ENCODE measurements at regions not wholly inside any gene's neighbourhood (a gene's known extent, or its start where the extent isn't known, plus 50 kb on each side); places are given as distances from the start of the nearest gene placed in this dataset.

DNA sequence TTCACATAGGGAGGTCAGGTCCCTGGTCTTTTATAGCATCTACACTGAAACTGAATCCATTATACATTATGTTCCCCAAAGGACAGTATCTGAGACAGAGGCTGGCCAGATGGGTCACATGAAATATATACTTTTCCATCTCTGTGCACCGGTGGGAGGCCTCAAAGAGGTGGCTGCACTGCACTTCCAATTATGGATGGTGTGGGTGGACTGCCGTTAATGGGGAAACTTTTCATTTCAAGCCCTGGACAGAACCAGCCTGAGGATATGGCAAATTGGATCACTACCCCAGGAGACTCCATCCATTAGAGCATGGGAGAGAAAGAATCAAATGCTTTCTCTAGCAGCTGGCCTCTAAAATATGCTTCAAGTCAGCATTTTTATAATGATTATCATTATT is 280.5 kb upstream of the OPRM1 start:
- DNase-seq, result no peak
- no peaks in the 10 kb centered on the region for H3K9me3 Mint-ChIP-seq

DNA sequence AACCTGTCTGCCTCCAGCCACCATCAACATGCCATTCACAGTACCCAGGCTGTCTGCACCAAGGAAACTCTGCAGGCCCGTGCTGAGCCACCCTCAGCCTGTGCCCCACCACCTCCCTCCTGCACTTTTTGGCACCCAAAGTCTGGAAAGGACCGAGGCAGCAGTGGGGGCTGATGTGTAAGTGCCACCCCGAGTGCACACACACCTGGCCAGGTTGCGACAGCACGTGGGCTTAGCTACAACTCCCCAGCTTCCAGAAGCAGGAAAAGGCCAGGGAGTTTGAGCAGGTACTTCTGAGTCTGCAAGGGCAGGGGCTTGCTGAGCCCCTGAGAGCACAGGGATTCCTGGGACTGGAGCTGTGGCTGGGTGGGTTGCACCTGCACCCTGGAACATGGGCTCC is 303.3 kb upstream of the OPRM1 start:
- no peak for DNase-seq
- Mint-ChIP-seq H3K27ac (no peak overlapping the region), H3K9me3 (no peaks in the 10 kb centered on the region), H3K27me3 (ENCODE audit: low read depth) (no peaks in the 10 kb centered on the region), H3K36me3 (ENCODE audit: low read depth) (no peaks in the 10 kb centered on the region), H3K4me1 (ENCODE audit: low read depth) (no peaks in the 10 kb centered on the region), H3K4me3 (no peak overlapping the region)
- intact Hi-C loops (cut with micrococcal nuclease), result no loop called here
- CTCF ChIA-PET, result no interaction called here

More for the DNA sequence above, 280.5 kb upstream of the OPRM1 start:
- no peak overlapping the region for H3K4me3 Mint-ChIP-seq
- no peaks in the 10 kb centered on the region for H3K36me3 Mint-ChIP-seq (ENCODE audit: low read depth)
- intact Hi-C loops (cut with micrococcal nuclease), result no loop called here
- no peaks in the 10 kb centered on the region for H3K4me1 Mint-ChIP-seq (ENCODE audit: low read depth)
- H3K27me3 Mint-ChIP-seq (ENCODE audit: low read depth), result peaks cover 4% of the 10 kb centered on the region
- H3K27ac Mint-ChIP-seq, result no peak overlapping the region
- CTCF ChIA-PET, result no interaction called here

- DNase-seq, result no peak
- Mint-ChIP-seq H3K27ac (no peak overlapping the region), H3K36me3 (ENCODE audit: low read depth) (no peaks in the 10 kb centered on the region), H3K4me3 (no peak overlapping the region), H3K4me1 (ENCODE audit: low read depth) (no peaks in the 10 kb centered on the region), H3K9me3 (no peaks in the 10 kb centered on the region), H3K27me3 (ENCODE audit: low read depth) (no peaks in the 10 kb centered on the region)
- CTCF ChIA-PET, result no interaction called here
- intact Hi-C loops (cut with micrococcal nuclease), result no loop called here
Observed at GRCh38 chr6:153729189-153729588, 309.9 kb upstream of the OPRM1 start.

GRCh38 chr6:153727885-153728284 is 311.2 kb upstream of the OPRM1 start:
- CTCF ChIA-PET, result interaction anchor here (0.6 kb wide), 1 partner anchor 18 kb away, joined by 5 read pairs; no protein-coding TSS in a partner anchor
- no peak overlapping the region for H3K4me3 Mint-ChIP-seq
- H3K4me1 Mint-ChIP-seq (ENCODE audit: low read depth), result no peaks in the 10 kb centered on the region
- H3K9me3 Mint-ChIP-seq, result no peaks in the 10 kb centered on the region
- intact Hi-C loops (cut with micrococcal nuclease), result no loop called here
- no peak for DNase-seq
- H3K27me3 Mint-ChIP-seq (ENCODE audit: low read depth), result no peaks in the 10 kb centered on the region
- no peak overlapping the region for H3K27ac Mint-ChIP-seq
- no peaks in the 10 kb centered on the region for H3K36me3 Mint-ChIP-seq (ENCODE audit: low read depth)

DNA sequence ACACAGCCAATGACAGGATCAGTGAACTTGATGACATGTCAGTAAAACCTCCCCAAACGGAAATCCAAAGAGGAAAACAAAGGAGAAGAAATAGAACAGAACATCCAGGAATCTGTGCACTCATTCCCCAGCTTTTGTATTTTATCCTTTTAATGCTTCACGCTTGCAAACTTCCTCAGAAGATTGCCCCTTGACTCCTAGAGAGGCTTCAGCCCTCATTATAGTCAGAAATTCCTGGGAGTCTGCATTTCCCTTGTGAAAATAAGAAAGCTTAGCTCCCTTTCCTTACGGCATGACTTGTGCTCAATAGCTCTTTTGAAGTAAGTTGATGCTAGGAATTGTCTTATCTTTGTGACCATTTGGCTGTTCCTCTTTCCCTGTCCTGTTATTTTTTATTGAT is 313.6 kb upstream of the OPRM1 start:
- no peak overlapping the region for H3K4me3 Mint-ChIP-seq

GRCh38 chr6:153720732-153721131 is 318.3 kb upstream of the OPRM1 start:
- intact Hi-C loops (cut with micrococcal nuclease), result no loop called here
- H3K36me3 Mint-ChIP-seq (ENCODE audit: low read depth), result no peaks in the 10 kb centered on the region
- no peaks in the 10 kb centered on the region for H3K4me1 Mint-ChIP-seq (ENCODE audit: low read depth)
- DNase-seq, result no peak
- CTCF ChIA-PET, result no interaction called here
- H3K4me3 Mint-ChIP-seq, result no peak overlapping the region
- H3K27me3 Mint-ChIP-seq (ENCODE audit: low read depth), result peaks cover 4% of the 10 kb centered on the region
- H3K27ac Mint-ChIP-seq, result no peak overlapping the region
- H3K9me3 Mint-ChIP-seq, result no peaks in the 10 kb centered on the region

More for the DNA sequence above, 313.6 kb upstream of the OPRM1 start:
- peaks cover 4% of the 10 kb centered on the region for H3K27me3 Mint-ChIP-seq (ENCODE audit: low read depth)
- CTCF ChIA-PET, result no interaction called here
- no peaks in the 10 kb centered on the region for H3K9me3 Mint-ChIP-seq
- no peak for DNase-seq
- no peak overlapping the region for H3K27ac Mint-ChIP-seq
- intact Hi-C loops (cut with micrococcal nuclease), result no loop called here
- no peaks in the 10 kb centered on the region for H3K4me1 Mint-ChIP-seq (ENCODE audit: low read depth)
- H3K36me3 Mint-ChIP-seq (ENCODE audit: low read depth), result no peaks in the 10 kb centered on the region

GRCh38 chr6:153705429-153705828 is 333.6 kb upstream of the OPRM1 start:
- Mint-ChIP-seq H3K9me3 (peaks cover 6% of the 10 kb centered on the region), H3K36me3 (ENCODE audit: low read depth) (no peaks in the 10 kb centered on the region), H3K27ac (no peak overlapping the region), H3K4me1 (ENCODE audit: low read depth) (no peaks in the 10 kb centered on the region), H3K4me3 (no peak overlapping the region), H3K27me3 (ENCODE audit: low read depth) (no peaks in the 10 kb centered on the region)
- CTCF ChIA-PET, result no interaction called here
- no peak for DNase-seq
- intact Hi-C loops (cut with micrococcal nuclease), result no loop called here

GRCh38 chr6:153702671-153703070 is 336.4 kb upstream of the OPRM1 start:
- no peak for DNase-seq
- Mint-ChIP-seq H3K4me1 (ENCODE audit: low read depth) (no peaks in the 10 kb centered on the region), H3K4me3 (no peak overlapping the region), H3K27me3 (ENCODE audit: low read depth) (no peaks in the 10 kb centered on the region), H3K36me3 (ENCODE audit: low read depth) (no peaks in the 10 kb centered on the region), H3K9me3 (peaks cover 6% of the 10 kb centered on the region), H3K27ac (no peak overlapping the region)
- intact Hi-C loops (cut with micrococcal nuclease), result no loop called here
- CTCF ChIA-PET, result no interaction called here

GRCh38 chr6:153698637-153699036 is 340.4 kb upstream of the OPRM1 start:
- Mint-ChIP-seq H3K4me3 (no peak overlapping the region), H3K4me1 (ENCODE audit: low read depth) (no peaks in the 10 kb centered on the region), H3K27me3 (ENCODE audit: low read depth) (no peaks in the 10 kb centered on the region), H3K36me3 (ENCODE audit: low read depth) (no peaks in the 10 kb centered on the region), H3K9me3 (no peaks in the 10 kb centered on the region), H3K27ac (no peak overlapping the region)
- intact Hi-C loops (cut with micrococcal nuclease), result no loop called here
- CTCF ChIA-PET, result no interaction called here
- DNase-seq, result no peak

- Mint-ChIP-seq H3K9me3 (no peaks in the 10 kb centered on the region), H3K4me3 (no peak overlapping the region), H3K27ac (no peak overlapping the region), H3K27me3 (ENCODE audit: low read depth) (no peaks in the 10 kb centered on the region), H3K36me3 (ENCODE audit: low read depth) (no peaks in the 10 kb centered on the region), H3K4me1 (ENCODE audit: low read depth) (no peaks in the 10 kb centered on the region)
- intact Hi-C loops (cut with micrococcal nuclease), result no loop called here
- no peak for DNase-seq
- CTCF ChIA-PET, result no interaction called here
Observed at GRCh38 chr6:153698001-153698400, 341.0 kb upstream of the OPRM1 start.

DNA sequence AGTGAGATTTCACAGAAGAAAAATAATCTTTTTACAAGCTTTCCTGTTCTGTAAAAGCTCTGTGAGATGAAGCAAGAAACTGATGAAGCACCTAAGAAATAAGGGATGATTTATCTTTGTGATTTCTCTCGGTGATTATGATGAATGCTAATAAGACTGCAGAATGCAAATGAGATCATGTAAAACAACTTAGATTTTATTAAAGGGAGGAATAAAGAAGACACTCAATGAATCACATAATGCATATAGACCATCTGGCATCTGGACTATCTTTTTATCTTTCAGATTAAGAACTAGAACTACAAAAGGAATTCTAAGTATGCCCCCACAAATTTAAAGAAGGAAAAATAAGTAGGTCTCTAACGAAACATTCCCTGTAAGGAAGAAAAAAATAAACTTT is 361.5 kb upstream of the OPRM1 start:
- Mint-ChIP-seq H3K9me3 (peaks cover 2% of the 10 kb centered on the region), H3K4me3 (no peak overlapping the region), H3K27ac (no peak overlapping the region), H3K36me3 (ENCODE audit: low read depth) (no peaks in the 10 kb centered on the region), H3K27me3 (ENCODE audit: low read depth) (peaks cover 2% of the 10 kb centered on the region), H3K4me1 (ENCODE audit: low read depth) (no peaks in the 10 kb centered on the region)
- CTCF ChIA-PET, result no interaction called here
- intact Hi-C loops (cut with micrococcal nuclease), result no loop called here
- DNase-seq, result no peak

DNA sequence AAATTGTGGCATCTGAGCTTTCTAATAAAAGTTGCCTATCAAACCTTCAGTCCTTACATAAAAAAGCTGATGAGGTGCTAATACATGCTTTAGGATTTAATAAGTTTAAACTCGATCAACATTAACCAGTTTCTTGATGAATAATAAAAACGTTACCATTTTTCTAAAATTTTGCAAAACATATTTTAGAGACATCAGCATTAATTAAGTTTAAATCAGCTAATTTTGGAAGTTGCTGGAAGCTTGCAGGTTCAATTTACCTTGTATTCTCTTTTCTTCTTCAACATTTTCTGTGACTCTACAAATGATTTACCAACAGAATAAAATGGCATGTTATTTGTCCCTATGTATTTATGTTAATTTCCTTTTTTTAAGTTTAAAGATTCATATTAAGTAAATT is 365.3 kb upstream of the OPRM1 start:
- intact Hi-C loops (cut with micrococcal nuclease), result no loop called here
- Mint-ChIP-seq H3K4me3 (no peak overlapping the region), H3K27me3 (ENCODE audit: low read depth) (no peaks in the 10 kb centered on the region), H3K27ac (no peak overlapping the region), H3K4me1 (ENCODE audit: low read depth) (no peaks in the 10 kb centered on the region), H3K9me3 (no peaks in the 10 kb centered on the region), H3K36me3 (ENCODE audit: low read depth) (no peaks in the 10 kb centered on the region)
- CTCF ChIA-PET, result no interaction called here
- DNase-seq, result no peak

DNA sequence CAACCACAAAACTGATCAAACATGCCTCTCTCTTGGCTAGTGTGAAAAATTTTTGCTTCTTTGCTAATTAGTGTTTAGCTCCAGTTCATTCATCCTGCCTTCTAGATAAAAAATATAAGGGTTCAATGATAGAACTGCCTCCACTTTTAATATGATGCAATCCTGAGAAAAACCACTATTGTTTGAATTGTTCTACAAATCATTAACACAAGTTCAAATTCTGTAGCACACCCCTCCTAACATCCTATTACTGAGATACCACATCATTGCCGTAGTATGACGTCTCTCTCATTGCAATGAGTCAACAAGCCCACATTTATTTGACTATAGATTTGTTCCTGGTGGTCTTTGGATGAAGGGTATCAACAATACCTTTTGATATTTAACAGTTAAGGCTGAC is 365.8 kb upstream of the OPRM1 start:
- intact Hi-C loops (cut with micrococcal nuclease), result no loop called here
- no peak for DNase-seq
- no peaks in the 10 kb centered on the region for H3K4me1 Mint-ChIP-seq (ENCODE audit: low read depth)
- H3K27ac Mint-ChIP-seq, result no peak overlapping the region
- no peak overlapping the region for H3K4me3 Mint-ChIP-seq
- H3K36me3 Mint-ChIP-seq (ENCODE audit: low read depth), result no peaks in the 10 kb centered on the region
- H3K9me3 Mint-ChIP-seq, result no peaks in the 10 kb centered on the region
- CTCF ChIA-PET, result no interaction called here
- no peaks in the 10 kb centered on the region for H3K27me3 Mint-ChIP-seq (ENCODE audit: low read depth)

GRCh38 chr6:153670403-153671026 is 368.5 kb upstream of the OPRM1 start:
- Mint-ChIP-seq H3K4me1 (ENCODE audit: low read depth) (no peaks in the 10 kb centered on the region), H3K27ac (no peak overlapping the region), H3K27me3 (ENCODE audit: low read depth) (no peaks in the 10 kb centered on the region), H3K36me3 (ENCODE audit: low read depth) (no peaks in the 10 kb centered on the region), H3K4me3 (no peak overlapping the region), H3K9me3 (no peaks in the 10 kb centered on the region)
- intact Hi-C loops (cut with micrococcal nuclease), result no loop called here
- CTCF ChIA-PET, result no interaction called here
- no peak for DNase-seq

Measured in activated naive CD4-positive, alpha-beta T cell treated with anti-CD3 and anti-CD28 coated beads for 36 hours (primary cell).